HG02885 (cell line): ENCODE measurements at regions not wholly inside any gene's neighbourhood (a gene's known extent, or its start where the extent isn't known, plus 50 kb on each side); places are given as distances from the start of the nearest gene placed in this dataset.
"Not testable (repeated sequence)": the region's sequence is repeated elsewhere in the genome, so short reads cannot be mapped to it uniquely, and the experiment has no call there.

Experiments
- ATAC-seq: cut with Tn5 transposase; IDR thresholded peaks from one replicate; pipeline ENCODE4 v1.9.1; 2021; ENCODE audit warnings: mild to moderate bottlenecking; ENCODE audit not compliant: unreplicated experiment, poor library complexity

- no peak for ATAC-seq
Measured at GRCh38 chr9:2424619-2425033, 197.0 kb upstream of the VLDLR start.

DNA sequence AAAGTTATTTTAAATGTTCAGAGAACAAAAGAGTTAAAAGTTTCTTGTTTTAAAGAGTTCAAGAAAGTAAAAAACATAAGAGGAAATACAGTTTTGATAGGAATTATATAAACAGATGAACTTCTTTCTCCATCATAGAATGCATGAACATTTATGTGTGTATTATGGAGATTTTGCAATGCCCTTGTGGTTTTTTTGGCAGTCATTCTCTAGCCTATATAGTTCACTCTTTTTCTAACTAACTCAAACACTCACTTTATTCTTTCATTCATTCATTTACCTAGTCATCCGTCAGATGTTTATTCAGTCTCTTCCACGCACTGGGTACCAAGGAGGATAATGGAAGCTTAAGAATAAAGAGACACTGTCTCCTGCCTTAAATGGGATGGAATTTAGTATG is 195.9 kb upstream of the VLDLR start:
- no peak for ATAC-seq

GRCh38 chr9:2427120-2427891 is 194.3 kb upstream of the VLDLR start:
- ATAC-seq = no peak

GRCh38 chr9:2439957-2440356 is 181.6 kb upstream of the VLDLR start:
- ATAC-seq = no peak

GRCh38 chr9:2443933-2444332 is 177.7 kb upstream of the VLDLR start:
- ATAC-seq = not testable (repeated sequence)

GRCh38 chr9:2448193-2448738 is 173.3 kb upstream of the VLDLR start:
- no peak for ATAC-seq

- no peak for ATAC-seq
Measured at GRCh38 chr9:2453106-2453505, 168.5 kb upstream of the VLDLR start.

DNA sequence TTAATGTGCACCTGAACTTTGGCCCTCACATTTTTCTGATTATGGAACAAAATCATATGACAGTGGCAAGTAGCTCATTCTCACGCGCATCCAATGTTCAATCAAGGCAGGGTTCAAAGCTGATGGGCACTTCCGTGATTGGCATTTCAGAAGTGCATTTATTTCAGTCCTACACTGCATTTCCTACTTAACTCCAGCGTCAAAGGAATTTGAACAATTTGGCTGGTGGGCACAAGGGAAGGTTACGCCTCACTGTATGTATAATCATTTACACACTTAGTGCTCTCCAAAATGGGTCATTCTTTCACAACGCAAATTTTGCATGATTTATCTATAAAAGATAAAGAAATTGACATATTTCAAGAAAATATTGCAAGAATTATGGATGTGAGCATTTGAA is 167.9 kb upstream of the VLDLR start:
- no peak for ATAC-seq

DNA sequence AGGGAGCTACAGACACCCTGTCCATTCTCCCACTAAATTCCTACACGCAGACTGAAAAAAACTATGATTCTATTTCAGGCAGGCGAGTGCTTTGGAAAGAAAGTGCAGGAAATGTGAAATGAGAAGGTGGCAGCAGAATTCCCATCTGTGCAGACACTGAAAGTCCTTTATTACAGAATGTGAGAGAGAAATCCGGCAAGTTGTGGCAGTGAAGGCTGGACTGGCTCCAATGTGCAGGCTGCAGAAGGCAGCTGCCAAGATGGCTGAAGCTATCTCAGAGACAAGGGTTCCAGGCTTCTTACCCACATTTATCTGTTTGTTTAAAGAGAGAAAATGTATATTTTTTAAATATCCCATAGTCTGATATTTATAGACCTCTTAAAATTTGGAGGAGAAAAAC is 161.8 kb upstream of the VLDLR start:
- ATAC-seq = no peak

DNA sequence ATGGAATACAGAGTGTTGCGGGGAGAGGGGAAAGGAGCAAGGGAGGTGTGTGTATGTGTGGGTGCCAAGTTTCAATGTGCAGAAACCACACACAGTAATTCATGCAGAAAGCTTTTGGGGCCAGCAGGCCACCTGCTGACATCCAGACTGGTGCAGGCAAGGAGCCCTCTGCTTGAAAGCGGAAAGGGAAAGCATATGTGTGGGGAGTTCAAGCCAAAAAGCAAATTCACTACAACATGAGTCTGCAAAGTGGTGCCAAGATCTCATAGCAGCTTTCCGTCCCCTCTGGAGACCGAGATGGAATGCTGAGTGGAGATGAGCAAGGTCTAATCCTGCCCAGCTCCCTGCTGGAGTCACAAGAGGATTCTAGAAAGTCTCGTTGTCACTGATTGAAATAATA is 159.7 kb upstream of the VLDLR start:
- ATAC-seq = no peak

DNA sequence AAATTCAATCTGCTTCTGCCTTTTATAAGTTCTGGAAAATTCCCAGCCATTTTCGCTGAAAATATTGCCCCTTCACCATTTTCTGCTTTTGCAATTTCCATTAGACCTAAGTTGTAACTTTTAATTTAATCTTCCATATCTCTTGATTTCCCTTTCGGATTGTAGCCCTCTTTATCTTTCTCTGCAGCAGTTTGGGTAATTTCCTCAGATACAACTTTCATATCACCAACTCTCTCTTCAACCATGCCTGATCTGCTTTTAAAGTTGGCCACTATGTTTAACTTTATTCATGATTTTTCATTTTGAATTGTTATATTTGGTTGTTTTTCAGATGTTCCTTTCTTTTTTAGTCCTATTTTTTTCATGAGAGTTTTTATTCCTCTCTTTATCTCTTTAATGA is 157.0 kb upstream of the VLDLR start:
- no peak for ATAC-seq

DNA sequence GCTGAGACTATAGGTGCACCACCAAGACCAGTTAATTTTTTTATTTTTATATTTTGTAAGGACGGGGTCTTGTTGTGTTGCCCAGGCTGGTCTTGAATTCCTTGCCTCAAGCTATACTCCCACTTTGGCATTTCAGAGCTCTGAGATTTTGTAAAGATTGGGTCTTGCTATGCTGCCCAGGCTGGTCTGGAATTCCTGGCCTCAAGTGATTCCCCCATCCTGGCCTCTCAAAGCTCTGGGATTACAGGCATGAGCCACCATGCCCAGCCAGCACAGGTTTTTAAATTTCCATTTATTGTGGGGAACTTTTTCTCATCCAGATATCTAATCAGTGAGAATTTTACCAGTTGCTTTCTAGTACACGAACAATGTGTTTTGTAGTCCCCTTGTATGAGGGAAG is 156.1 kb upstream of the VLDLR start:
- no peak for ATAC-seq

- ATAC-seq = peak; percentile 99
Measured at GRCh38 chr9:2465921-2466460, 155.6 kb upstream of the VLDLR start.

- ATAC-seq = no peak
Measured at GRCh38 chr9:2466703-2467102, 154.9 kb upstream of the VLDLR start.

GRCh38 chr9:2469681-2470221 is 151.8 kb upstream of the VLDLR start:
- peak; percentile 35 for ATAC-seq

DNA sequence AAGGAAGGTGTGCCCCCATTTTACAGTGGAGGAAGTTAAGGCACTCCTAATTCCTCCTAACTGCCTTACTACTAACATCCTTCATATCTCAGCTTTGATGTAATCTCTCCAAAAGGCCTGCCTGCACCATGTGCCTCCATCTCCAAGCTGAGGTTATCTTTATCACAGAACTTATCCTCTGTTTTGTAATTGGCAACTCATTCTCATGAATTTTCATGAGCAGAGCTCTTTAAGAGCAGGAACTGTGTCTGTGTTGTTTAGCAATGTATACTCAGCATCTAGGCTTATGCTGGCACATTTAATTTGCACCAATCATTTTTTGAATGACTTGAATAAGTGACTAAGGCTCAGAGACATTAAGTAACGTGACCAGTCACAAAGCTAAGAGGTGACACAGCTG is 147.9 kb upstream of the VLDLR start:
- no peak for ATAC-seq

DNA sequence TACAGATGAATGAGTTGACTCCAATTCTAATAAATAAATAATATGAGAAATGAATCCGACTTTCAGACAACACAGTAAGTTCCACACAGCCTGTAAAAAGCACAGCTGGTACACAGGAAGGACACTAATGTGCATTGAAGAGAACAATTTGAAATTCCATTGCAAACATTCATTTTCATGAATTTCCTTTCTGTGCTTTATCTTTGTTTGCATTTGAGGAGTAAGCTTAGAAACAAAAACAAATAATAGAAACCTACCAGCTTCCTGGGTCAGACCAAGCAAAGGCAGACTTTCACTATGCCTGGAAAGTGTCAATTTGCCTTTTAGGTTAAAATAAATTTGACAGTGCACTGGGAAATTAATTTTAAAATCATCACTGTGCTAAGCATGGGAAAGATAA is 143.8 kb upstream of the VLDLR start:
- no peak for ATAC-seq

- no peak for ATAC-seq
Measured at GRCh38 chr9:2478421-2478820, 143.2 kb upstream of the VLDLR start.

GRCh38 chr9:2479056-2479565 is 142.5 kb upstream of the VLDLR start:
- no peak for ATAC-seq

- no peak for ATAC-seq
Measured at GRCh38 chr9:2480255-2480837, 141.2 kb upstream of the VLDLR start.

DNA sequence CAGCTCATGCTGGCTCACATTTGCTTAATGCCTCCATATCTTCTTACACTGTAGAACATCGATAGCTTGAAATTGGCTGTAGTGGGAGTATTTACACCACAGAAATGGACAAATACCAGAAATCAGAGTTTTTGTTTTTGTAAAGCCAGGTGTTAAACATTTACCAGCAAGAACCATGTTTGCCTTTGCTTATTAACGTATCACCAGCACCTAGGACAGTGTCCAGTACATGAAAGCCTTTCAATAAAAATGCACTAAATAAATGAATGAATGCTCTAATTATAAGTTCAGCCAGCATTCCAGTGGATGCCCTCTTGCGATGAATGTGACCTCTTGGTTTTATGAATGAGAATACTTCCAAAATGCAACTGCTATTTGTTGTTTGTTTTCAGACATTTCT is 140.4 kb upstream of the VLDLR start:
- ATAC-seq = no peak
